ENCODE measurements at regions not wholly inside any gene's neighbourhood (a gene's known extent, or its start where the extent isn't known, plus 50 kb on each side); places are given as distances from the start of the nearest gene placed in this dataset.

- H3K36me3 ChIP-seq (replicated peaks), result no peaks in the 10 kb centered on the region
- H3K4me3 ChIP-seq (ENCODE audit: low read depth, low read length), result no peak overlapping the region
- H3K27me3 ChIP-seq (replicated peaks), result no peaks in the 10 kb centered on the region
- DNase-seq, result no peak
- no peak for TF ChIP-seq CTCF (IDR thresholded peaks at IDR 0.05; ENCODE audit: low read depth, low read length, missing control alignments)
- in situ Hi-C loops (cut with HindIII; ENCODE audit: low pct_ligation_motif_present, low sequenced_read_pairs), result no loop called here
- H3K27ac ChIP-seq, result no peak overlapping the region
Measured at GRCh38 chr16:11474617-11475291, 112.0 kb downstream of the LITAF start.

GRCh38 chr16:11475896-11476630 is 110.7 kb downstream of the LITAF start:
- H3K36me3 ChIP-seq (replicated peaks), result no peaks in the 10 kb centered on the region
- no peak overlapping the region for H3K4me3 ChIP-seq (ENCODE audit: low read depth, low read length)
- in situ Hi-C loops (cut with HindIII; ENCODE audit: low pct_ligation_motif_present, low sequenced_read_pairs), result no loop called here
- no peak for DNase-seq
- no peak overlapping the region for H3K27ac ChIP-seq
- H3K27me3 ChIP-seq (replicated peaks), result no peaks in the 10 kb centered on the region
- TF ChIP-seq CTCF (IDR thresholded peaks at IDR 0.05; ENCODE audit: low read depth, low read length, missing control alignments), result no peak

DNA sequence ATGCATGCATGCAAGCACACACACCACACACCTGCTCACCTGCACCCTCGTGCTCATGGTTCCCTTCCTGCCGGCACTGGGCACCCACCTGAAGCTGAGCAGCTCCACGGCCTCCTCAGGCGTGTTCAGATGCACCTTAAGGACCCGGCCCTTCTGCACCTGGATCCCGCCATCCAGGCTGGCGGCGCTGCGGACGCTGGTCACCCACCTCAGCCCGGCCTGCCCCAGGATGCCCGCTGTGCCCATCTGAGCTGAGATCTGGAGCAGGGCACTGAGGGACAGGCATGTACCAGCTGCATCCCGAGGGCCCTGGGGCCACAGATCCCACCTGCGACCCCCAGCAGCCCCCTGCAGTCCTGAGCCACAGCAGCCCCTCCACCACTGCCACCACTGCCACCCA is 110.0 kb downstream of the LITAF start:
- no peak for TF ChIP-seq CTCF (IDR thresholded peaks at IDR 0.05; ENCODE audit: low read depth, low read length, missing control alignments)
- H3K36me3 ChIP-seq (replicated peaks), result no peaks in the 10 kb centered on the region
- in situ Hi-C loops (cut with HindIII; ENCODE audit: low pct_ligation_motif_present, low sequenced_read_pairs), result no loop called here

GRCh38 chr16:11478431-11479119 is 108.1 kb downstream of the LITAF start:
- Histone ChIP-seq H3K27me3 (replicated peaks) (no peaks in the 10 kb centered on the region), H3K27ac (no peak overlapping the region), H3K4me3 (ENCODE audit: low read depth, low read length) (no peak overlapping the region), H3K36me3 (replicated peaks) (no peaks in the 10 kb centered on the region)
- in situ Hi-C loops (cut with HindIII; ENCODE audit: low pct_ligation_motif_present, low sequenced_read_pairs), result no loop called here
- no peak for DNase-seq
- no peak for TF ChIP-seq CTCF (IDR thresholded peaks at IDR 0.05; ENCODE audit: low read depth, low read length, missing control alignments)

More for the DNA sequence above, 110.0 kb downstream of the LITAF start:
- Histone ChIP-seq H3K4me3 (ENCODE audit: low read depth, low read length) (no peak overlapping the region), H3K27ac (no peak overlapping the region), H3K27me3 (replicated peaks) (no peaks in the 10 kb centered on the region)
- DNase-seq, result no peak

- Histone ChIP-seq H3K36me3 (replicated peaks) (no peaks in the 10 kb centered on the region), H3K27ac (no peak overlapping the region), H3K27me3 (replicated peaks) (no peaks in the 10 kb centered on the region), H3K4me3 (ENCODE audit: low read depth, low read length) (no peak overlapping the region)
- DNase-seq, result no peak
- in situ Hi-C loops (cut with HindIII; ENCODE audit: low pct_ligation_motif_present, low sequenced_read_pairs), result no loop called here
- TF ChIP-seq CTCF (IDR thresholded peaks at IDR 0.05; ENCODE audit: low read depth, low read length, missing control alignments), result no peak
Measured at GRCh38 chr16:11479916-11480315, 106.8 kb downstream of the LITAF start.

Measured in brain microvascular endothelial cell (primary cell).